ENCODE measurements at regions not wholly inside any gene's neighbourhood (a gene's known extent, or its start where the extent isn't known, plus 50 kb on each side); places are given as distances from the start of the nearest gene placed in this dataset.
A peak's percentile ranks its signal among the peaks of the same experiment; 100 is the strongest.

GRCh38 chr4:53767482-53767881, 176.2 kb upstream of the LNX1 start:
- DNase-seq = no peak

DNA sequence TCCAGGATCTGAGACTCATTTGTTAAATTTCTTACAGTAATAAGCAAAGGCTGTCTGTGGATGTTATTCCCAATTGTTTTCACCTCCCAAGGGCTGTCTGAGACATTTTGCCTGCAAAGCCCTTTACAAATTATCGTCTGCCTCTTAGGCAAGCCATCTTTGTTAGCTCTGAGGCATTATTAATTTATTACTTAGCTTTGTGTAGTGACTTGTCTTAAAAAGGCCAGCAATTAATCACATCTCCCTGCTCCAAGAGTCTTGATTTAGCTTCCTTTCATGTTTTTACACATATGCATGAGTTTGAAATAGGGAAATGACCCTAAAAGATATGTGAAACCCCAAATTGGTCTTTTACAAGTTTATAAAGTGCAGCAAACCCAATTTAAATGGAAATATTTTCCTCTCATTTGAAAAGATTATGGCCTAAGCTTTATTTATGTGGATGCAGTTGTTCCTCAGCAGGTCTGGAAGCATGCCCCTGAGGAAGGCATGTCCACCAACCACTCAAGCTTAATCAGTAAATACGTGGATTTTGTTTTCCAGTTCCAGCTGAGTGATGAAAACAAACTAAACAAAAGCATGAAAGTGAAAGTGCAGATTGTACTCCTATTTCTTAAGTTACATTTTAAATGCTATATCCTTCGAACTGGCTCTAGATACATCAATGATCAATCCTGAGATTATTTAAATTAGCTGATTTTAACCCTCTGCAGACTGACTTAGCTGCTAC, 173.6 kb upstream of the LNX1 start:
- no peak for DNase-seq

- DNase-seq = peak; percentile 48
These were observed 172.7 kb upstream of the LNX1 start for GRCh38 chr4:53763813-53764597.

DNA sequence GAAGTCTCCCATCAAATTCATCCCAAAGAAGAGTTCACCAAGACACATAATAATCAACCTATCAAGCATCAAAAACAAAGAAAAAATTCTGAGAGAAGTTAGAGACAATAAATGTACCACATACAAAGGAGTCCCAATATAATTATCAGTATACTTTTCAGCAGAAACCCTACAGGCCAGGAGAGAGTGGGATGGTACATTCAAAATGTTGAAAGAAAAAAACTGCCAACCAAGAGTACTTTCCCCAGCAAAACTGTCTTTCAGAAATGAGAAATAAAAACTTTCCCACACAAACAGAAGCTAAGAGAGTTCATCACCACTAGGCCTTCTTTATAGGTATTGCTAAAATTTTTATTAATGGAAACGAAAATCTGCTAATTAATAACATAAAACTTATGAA, 164.4 kb upstream of the LNX1 start:
- DNase-seq = no peak

GRCh38 chr4:53752124-53752523, 160.8 kb upstream of the LNX1 start:
- no peak for DNase-seq

GRCh38 chr4:53748328-53748772, 157.1 kb upstream of the LNX1 start:
- DNase-seq = no peak

DNA sequence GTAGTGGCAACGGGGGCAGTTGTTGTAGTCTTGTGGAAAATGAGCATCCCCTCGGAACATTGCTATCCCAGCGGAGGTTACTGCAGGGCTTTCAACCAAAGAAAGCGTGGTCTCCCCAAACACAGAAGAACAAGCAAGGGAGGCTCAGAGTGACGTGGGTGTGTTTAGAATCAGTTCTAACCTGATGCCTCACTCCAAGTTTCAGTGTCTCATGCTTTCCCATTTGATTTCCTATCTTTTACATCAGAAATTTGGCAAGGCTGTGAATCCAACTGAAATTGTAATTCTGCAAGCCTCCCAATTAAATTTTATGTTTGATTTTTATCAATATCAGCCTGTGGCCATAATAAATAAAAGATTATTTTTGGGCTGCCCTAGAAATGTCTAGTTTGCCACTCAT, 156.1 kb upstream of the LNX1 start:
- no peak for DNase-seq

DNA sequence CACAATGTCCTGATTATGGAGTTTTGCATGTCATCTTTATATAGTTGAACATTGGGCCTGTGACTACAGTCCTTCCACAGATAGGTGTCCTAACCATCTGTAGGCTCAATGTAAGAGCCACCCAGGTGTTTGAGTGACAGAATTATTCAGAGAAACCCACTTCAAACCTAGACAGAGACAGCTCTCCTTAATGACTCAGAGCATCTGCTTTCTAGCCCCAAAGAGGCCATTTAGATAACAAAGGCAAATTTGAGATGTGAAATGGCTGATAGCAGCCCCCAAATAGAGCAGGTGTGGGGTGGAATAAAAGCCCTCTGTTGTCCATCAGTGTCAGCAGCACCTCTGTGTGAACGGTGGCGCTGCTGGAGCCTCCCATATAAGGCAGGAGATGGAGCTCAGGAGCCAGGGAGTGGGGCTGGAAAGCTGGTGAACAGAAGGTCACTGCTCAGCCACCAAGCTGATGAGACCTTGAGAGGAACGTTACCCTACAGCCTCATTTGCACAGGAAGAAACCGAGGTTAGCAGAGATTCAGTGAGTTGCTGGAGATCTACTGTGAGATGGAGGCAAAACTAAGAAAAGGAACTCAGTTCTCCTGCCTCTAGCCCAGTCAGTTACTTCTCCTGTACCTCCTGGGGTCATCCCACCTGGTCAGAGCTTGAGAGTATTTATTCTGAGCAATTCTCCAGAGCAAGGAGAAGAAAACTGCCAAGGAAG, 153.3 kb upstream of the LNX1 start:
- no peak for DNase-seq

- DNase-seq = no peak
These were observed 143.5 kb upstream of the LNX1 start for GRCh38 chr4:53734584-53735353.

- no peak for DNase-seq
These were observed 142.9 kb upstream of the LNX1 start for GRCh38 chr4:53734182-53734581.

DNA sequence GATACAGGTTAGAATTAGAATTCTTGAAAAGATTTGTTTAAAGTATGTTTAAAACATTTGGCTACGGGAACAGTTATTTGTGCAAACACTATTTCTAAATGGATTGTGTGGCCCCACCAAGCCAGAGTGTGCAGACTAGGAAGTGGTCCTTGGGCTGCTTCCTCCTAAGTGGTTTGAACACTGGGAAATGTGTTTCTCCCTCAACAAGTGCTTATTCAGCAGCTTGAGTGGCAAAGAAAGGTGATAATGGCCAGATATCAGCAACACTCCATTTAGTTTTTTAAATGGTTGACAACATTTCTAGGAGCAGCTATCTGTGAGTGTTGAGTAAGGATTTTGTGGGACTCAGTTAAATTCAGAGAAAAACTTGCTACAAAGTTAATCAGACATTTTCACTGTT, 141.4 kb upstream of the LNX1 start:
- no peak for DNase-seq

- DNase-seq = no peak
These were observed 138.9 kb upstream of the LNX1 start for GRCh38 chr4:53730031-53730805.

DNA sequence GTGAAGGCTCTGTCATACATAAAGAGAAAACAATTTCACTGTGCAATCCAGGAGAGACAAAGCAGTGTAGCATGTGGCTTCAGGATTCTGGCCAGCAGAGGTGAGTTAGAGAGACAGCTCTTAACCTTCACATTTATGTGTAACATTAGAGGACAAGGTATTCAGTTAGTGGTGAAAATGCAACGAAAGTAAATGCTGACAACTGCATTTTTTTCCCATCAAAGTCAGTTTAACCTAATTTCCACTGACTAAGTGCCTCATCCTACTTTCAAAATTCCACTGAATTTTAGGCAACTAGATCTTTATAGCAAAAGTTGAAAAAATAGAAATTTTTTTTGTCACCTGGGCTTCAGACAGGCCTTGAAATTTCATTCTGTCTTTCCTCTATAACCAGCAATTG, 130.8 kb upstream of the LNX1 start:
- no peak for DNase-seq

DNA sequence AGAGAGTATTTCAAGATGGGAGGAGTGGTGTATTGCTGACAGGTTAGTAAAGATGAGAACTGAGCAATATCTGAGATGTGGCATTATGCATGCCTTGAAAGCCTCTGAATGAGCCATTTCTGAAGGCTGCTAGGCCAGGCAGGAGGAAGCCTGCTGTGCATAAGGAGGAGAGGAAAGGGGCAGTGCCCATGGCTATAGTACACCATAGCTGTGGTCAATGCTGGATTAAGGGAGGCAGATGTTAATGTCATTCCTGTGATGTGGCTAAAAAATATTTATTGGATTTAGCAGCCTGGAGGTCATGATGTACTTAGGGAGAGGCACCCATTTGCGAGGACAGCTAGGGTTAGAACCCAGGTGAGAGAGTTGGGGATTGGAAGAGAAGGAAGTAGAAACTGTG, 130.0 kb upstream of the LNX1 start:
- no peak for DNase-seq

- no peak for DNase-seq
These were observed 129.5 kb upstream of the LNX1 start for GRCh38 chr4:53720776-53721175.

- no peak for DNase-seq
These were observed 125.8 kb upstream of the LNX1 start for GRCh38 chr4:53717064-53717549.

DNA sequence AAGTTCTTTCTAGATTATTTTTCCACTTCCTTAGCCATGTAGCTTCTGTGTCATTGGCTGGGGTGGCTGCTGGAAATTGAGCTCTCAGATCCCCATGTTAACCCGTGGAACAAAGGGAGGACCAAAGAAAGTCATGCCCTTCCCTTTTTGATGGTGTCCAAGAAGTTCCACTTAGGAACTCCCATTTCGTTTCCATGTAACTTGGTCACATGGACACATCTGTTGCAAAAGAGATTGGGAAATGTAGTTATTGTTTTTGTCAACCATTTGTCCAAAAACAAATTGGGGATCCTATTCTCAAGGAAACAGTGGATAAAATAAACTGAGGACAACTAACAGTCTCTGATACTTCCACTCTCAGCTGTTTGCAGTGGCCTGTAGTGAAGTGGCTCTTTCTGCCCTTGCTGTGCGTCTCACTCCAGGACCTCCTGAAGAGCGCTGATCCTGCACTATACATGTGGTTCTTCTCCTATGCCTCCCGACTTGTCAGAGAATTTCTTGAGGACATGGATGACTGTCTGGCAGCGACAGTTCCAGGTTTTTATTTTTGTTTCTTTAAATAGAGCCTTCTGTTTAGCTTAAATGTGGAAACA, 125.3 kb upstream of the LNX1 start:
- DNase-seq = no peak

DNA sequence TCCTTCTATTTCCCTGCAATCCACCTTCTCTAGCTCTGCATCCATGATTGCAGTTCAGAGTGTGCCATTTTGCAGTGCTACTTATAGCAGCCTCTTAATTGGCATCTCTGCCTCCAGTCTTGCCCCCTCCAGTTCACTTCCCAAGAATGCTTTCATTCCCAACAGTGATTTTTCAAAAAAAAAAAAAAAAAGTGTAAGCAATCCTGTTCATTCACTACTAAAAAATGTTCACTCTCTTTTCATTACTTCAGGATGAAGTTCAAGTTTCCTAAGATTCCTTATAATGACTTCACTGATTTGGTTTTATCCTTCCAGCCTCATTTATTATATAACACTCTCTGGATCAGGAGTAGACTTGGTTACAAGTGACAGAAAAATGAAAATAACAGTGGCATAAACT, 124.7 kb upstream of the LNX1 start:
- DNase-seq = no peak

- DNase-seq = no peak
These were observed 123.2 kb upstream of the LNX1 start for GRCh38 chr4:53714236-53715140.

GRCh38 chr4:53713767-53714166, 122.5 kb upstream of the LNX1 start:
- no peak for DNase-seq

GRCh38 chr4:53713296-53713695, 122.0 kb upstream of the LNX1 start:
- no peak for DNase-seq

Measured in T1000 (cell line).